ENCODE measurements at regions not wholly inside any gene's neighbourhood (a gene's known extent, or its start where the extent isn't known, plus 50 kb on each side); places are given as distances from the start of the nearest gene placed in this dataset.
"Not testable (repeated sequence)": the region's sequence is repeated elsewhere in the genome, so short reads cannot be mapped to it uniquely, and the experiment has no call there.

DNA sequence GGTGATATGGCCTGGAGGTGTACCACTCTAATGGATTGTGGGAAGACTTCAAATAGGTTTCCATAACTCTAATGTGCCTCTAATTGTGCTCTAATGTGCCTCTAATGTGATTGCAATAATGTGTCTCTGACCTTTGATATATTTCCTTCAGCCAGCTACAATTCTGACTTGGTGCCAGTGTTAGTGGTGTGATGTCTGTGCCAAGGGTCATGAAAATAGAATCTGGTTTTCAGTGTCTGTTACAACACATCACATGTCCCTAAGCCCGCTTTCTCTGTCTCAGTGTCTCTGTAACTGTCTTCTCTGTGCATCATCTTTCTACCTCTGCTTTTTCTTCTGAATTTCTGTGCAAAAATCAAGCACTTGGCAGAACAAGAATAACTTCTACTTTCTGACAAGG is 77.2 kb upstream of the ECI2 start:
- Histone ChIP-seq H3K79me2 (ENCODE audit: insufficient read depth, low read length) (no peaks in the 10 kb centered on the region), H4K20me1 (ENCODE audit: insufficient read depth, low read length) (no peaks in the 10 kb centered on the region), H3K27me3 (ENCODE audit: insufficient read depth, low read length) (peaks cover 6% of the 10 kb centered on the region), H3K4me1 (ENCODE audit: insufficient read depth, low read length) (no peaks in the 10 kb centered on the region), H2AFZ (ENCODE audit: low read length) (no peak overlapping the region), H3K4me3 (ENCODE audit: insufficient read depth, low read length) (no peak overlapping the region), H3K36me3 (ENCODE audit: insufficient read depth, low read length) (no peaks in the 10 kb centered on the region), H3K4me2 (ENCODE audit: insufficient read depth, low read length) (no peak overlapping the region), H3K9me3 (ENCODE audit: low read depth, low read length) (no peaks in the 10 kb centered on the region), H3K27ac (ENCODE audit: low read depth, low read length) (no peak overlapping the region)
- TF ChIP-seq, protein P1, sequence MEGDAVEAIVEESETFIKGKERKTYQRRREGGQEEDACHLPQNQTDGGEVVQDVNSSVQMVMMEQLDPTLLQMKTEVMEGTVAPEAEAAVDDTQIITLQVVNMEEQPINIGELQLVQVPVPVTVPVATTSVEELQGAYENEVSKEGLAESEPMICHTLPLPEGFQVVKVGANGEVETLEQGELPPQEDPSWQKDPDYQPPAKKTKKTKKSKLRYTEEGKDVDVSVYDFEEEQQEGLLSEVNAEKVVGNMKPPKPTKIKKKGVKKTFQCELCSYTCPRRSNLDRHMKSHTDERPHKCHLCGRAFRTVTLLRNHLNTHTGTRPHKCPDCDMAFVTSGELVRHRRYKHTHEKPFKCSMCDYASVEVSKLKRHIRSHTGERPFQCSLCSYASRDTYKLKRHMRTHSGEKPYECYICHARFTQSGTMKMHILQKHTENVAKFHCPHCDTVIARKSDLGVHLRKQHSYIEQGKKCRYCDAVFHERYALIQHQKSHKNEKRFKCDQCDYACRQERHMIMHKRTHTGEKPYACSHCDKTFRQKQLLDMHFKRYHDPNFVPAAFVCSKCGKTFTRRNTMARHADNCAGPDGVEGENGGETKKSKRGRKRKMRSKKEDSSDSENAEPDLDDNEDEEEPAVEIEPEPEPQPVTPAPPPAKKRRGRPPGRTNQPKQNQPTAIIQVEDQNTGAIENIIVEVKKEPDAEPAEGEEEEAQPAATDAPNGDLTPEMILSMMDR (IDR thresholded peaks at IDR 0.05; ENCODE audit: extremely low read depth, low read depth, low read length), result no peak
- no peak for DNase-seq (ENCODE audit: insufficient read length, low spot score, missing footprints)

- peak overlapping the region; percentile 6 for H2AFZ ChIP-seq (ENCODE audit: low read length)
- H3K27me3 ChIP-seq (ENCODE audit: insufficient read depth, low read length), result peaks cover 11% of the 10 kb centered on the region
- no peaks in the 10 kb centered on the region for H4K20me1 ChIP-seq (ENCODE audit: insufficient read depth, low read length)
- H3K4me3 ChIP-seq (ENCODE audit: insufficient read depth, low read length), result no peak overlapping the region
- TF ChIP-seq, protein P1 (IDR thresholded peaks at IDR 0.05; ENCODE audit: extremely low read depth, low read depth, low read length), result peak; percentile 75
- no peaks in the 10 kb centered on the region for H3K4me1 ChIP-seq (ENCODE audit: insufficient read depth, low read length)
- no peaks in the 10 kb centered on the region for H3K36me3 ChIP-seq (ENCODE audit: insufficient read depth, low read length)
- no peak overlapping the region for H3K4me2 ChIP-seq (ENCODE audit: insufficient read depth, low read length)
- H3K9me3 ChIP-seq (ENCODE audit: low read depth, low read length), result no peaks in the 10 kb centered on the region
- DNase-seq (ENCODE audit: insufficient read length, low spot score, missing footprints), result no peak
- H3K79me2 ChIP-seq (ENCODE audit: insufficient read depth, low read length), result no peaks in the 10 kb centered on the region
- no peak overlapping the region for H3K27ac ChIP-seq (ENCODE audit: low read depth, low read length)
Observed at GRCh38 chr6:4210629-4211419, 75.4 kb upstream of the ECI2 start.

DNA sequence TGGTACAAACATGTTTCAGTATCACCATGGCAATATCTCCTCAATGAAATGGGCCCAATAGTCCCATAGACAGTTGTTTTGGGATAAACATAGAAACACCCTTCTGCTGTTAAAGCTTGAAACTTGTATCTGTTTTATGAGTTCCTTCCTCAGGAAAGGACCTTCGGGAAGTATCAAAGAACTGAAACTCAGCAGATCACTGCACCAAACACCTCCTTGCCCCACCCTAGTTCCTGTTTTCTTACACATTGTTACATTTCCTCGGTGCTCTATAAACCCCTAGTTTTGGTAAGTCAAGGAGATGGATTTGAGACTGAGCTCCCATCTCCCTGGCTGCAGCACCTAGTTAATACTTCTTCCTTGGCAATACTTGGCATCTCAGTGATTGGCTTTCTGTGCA is 73.8 kb upstream of the ECI2 start:
- peaks cover 13% of the 10 kb centered on the region for H3K27me3 ChIP-seq (ENCODE audit: insufficient read depth, low read length)
- no peak for DNase-seq (ENCODE audit: insufficient read length, low spot score, missing footprints)
- TF ChIP-seq, protein P1 (IDR thresholded peaks at IDR 0.05; ENCODE audit: extremely low read depth, low read depth, low read length), result no peak
- H2AFZ ChIP-seq (ENCODE audit: low read length), result no peak overlapping the region
- no peak overlapping the region for H3K27ac ChIP-seq (ENCODE audit: low read depth, low read length)
- no peak overlapping the region for H3K4me2 ChIP-seq (ENCODE audit: insufficient read depth, low read length)
- no peaks in the 10 kb centered on the region for H3K9me3 ChIP-seq (ENCODE audit: low read depth, low read length)
- no peaks in the 10 kb centered on the region for H3K4me1 ChIP-seq (ENCODE audit: insufficient read depth, low read length)
- no peak overlapping the region for H3K4me3 ChIP-seq (ENCODE audit: insufficient read depth, low read length)
- no peaks in the 10 kb centered on the region for H4K20me1 ChIP-seq (ENCODE audit: insufficient read depth, low read length)
- no peaks in the 10 kb centered on the region for H3K79me2 ChIP-seq (ENCODE audit: insufficient read depth, low read length)
- H3K36me3 ChIP-seq (ENCODE audit: insufficient read depth, low read length), result no peaks in the 10 kb centered on the region

DNA sequence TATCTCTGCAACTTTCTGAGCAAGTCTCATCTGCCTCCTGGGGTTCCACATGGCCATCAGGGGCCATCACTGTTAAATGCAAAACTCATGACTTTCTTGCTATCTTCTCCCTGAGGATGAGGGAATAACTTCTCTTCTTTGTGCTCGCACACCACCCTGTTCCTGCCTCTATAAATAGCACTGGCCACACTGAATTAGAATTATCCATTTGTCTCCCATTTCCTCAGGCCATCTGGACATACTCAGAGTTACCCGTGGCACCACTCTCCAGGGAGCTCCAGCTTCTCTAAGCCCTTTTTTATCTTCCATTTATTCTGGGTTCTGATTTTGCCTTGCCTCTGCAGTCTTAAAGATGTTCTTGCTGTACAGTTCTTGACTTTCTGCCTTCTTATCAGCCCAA is 72.8 kb upstream of the ECI2 start:
- TF ChIP-seq, protein P1 (IDR thresholded peaks at IDR 0.05; ENCODE audit: extremely low read depth, low read depth, low read length), result no peak
- Histone ChIP-seq H2AFZ (ENCODE audit: low read length) (no peak overlapping the region), H3K27ac (ENCODE audit: low read depth, low read length) (no peak overlapping the region), H3K27me3 (ENCODE audit: insufficient read depth, low read length) (peaks cover 13% of the 10 kb centered on the region), H3K4me2 (ENCODE audit: insufficient read depth, low read length) (no peak overlapping the region), H3K9me3 (ENCODE audit: low read depth, low read length) (no peaks in the 10 kb centered on the region), H3K4me1 (ENCODE audit: insufficient read depth, low read length) (no peaks in the 10 kb centered on the region), H3K79me2 (ENCODE audit: insufficient read depth, low read length) (no peaks in the 10 kb centered on the region), H3K36me3 (ENCODE audit: insufficient read depth, low read length) (no peaks in the 10 kb centered on the region), H4K20me1 (ENCODE audit: insufficient read depth, low read length) (no peaks in the 10 kb centered on the region), H3K4me3 (ENCODE audit: insufficient read depth, low read length) (no peak overlapping the region)
- no peak for DNase-seq (ENCODE audit: insufficient read length, low spot score, missing footprints)

DNA sequence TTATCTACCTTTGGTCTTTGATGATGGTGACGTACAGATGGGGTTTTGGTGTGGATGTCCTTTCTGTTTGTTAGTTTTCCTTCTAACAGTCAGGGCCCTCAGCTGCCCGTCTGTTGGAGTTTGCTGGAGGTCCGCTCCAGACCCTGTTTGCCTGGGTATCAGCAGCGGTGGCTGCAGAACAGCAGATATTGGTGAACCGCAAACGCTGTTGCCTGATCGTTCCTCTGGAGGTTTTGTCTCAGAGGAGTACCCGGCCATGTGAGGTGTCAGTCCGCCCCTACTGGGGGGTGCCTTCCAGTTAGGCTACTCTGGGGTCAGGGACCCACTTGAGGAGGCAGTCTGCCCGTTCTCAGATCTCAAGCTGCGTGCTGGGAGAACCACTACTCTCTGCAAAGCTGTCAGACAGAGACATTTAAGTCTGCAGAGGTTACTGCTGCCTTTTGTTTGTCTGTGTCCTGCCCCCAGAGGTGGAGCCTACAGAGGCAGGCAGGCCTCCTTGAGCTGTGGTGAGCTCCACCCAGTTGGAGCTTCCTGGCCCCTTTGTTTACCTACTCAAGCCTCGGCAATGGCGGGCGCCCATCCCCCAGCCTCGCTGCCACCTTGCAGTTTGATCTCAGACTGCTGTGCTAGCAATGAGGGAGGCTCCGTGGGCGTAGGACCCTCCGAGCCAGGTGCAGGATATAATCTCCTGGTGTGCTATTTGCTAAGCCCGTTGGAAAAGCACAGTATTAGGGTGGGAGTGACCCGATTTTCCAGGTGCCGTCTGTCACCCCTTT is 68.5 kb upstream of the ECI2 start:
- H3K36me3 ChIP-seq (ENCODE audit: insufficient read depth, low read length); H2AFZ ChIP-seq (ENCODE audit: low read length); H4K20me1 ChIP-seq (ENCODE audit: insufficient read depth, low read length): not testable (repeated sequence)

More for the DNA sequence above, 68.5 kb upstream of the ECI2 start:
- H3K79me2 ChIP-seq (ENCODE audit: insufficient read depth, low read length); H3K27ac ChIP-seq (ENCODE audit: low read depth, low read length); H3K9me3 ChIP-seq (ENCODE audit: low read depth, low read length); H3K4me3 ChIP-seq (ENCODE audit: insufficient read depth, low read length); H3K4me2 ChIP-seq (ENCODE audit: insufficient read depth, low read length); DNase-seq (ENCODE audit: insufficient read length, low spot score, missing footprints); H3K4me1 ChIP-seq (ENCODE audit: insufficient read depth, low read length): not testable (repeated sequence)
- H3K27me3 ChIP-seq (ENCODE audit: insufficient read depth, low read length), result peaks cover 13% of the 10 kb centered on the region
